DND-41 (cell line): ENCODE measurements at regions not wholly inside any gene's neighbourhood (a gene's known extent, or its start where the extent isn't known, plus 50 kb on each side); places are given as distances from the start of the nearest gene placed in this dataset.

Experiments
- ATAC-seq: fragments of 200-7000 bp; cut with Tn5 transposase; 3 replicates; pipeline ENCODE4 v1.9.1; 2021; ENCODE audit warnings: low read depth; ENCODE audit not compliant: insufficient read depth
- DNase-seq: peaks from one replicate; pipeline ENCODE4 v3.0.0-alpha.2; 2020
- H2AFZ ChIP-seq: 2 replicates; pipeline ENCODE4 v1.6.0; 2012; ENCODE audit warnings: low read depth, low read length
- H3K27ac ChIP-seq: 2 replicates; pipeline ENCODE4 v1.5.1; 2012; ENCODE audit warnings: low read length, inconsistent platforms
- H3K27me3 ChIP-seq: fragments of 200-600 bp; sonication (generic); 2 replicates; pipeline ENCODE4 v1.6.0; 2012; ENCODE audit warnings: low read length, mild to moderate bottlenecking, inconsistent platforms; ENCODE audit not compliant: insufficient read depth, poor library complexity
- H3K36me3 ChIP-seq: 2 replicates; pipeline ENCODE4 v1.5.1; 2012; ENCODE audit warnings: low read length, inconsistent platforms; ENCODE audit not compliant: insufficient read depth
- H3K4me1 ChIP-seq: 2 replicates; pipeline ENCODE4 v1.5.1; 2012; ENCODE audit warnings: mild to moderate bottlenecking, low read length; ENCODE audit not compliant: insufficient read depth
- H3K4me2 ChIP-seq: 2 replicates; pipeline ENCODE4 v1.6.0; 2012; ENCODE audit warnings: mild to moderate bottlenecking, moderate library complexity, low read length, inconsistent platforms; ENCODE audit not compliant: insufficient read depth
- H3K4me3 ChIP-seq, 2 experiments: fragments of 200-600 bp in 1 of 2; shearing (Covaris generic) in 1 of 2; 2 replicates each; pipeline ENCODE4 v1.5.1; 2012 to 2016; ENCODE audit warnings: inconsistent platforms in 2 of 2, low read length in 2 of 2, mild to moderate bottlenecking in 2 of 2, low read depth in 1 of 2, moderate library complexity in 1 of 2
- H3K79me2 ChIP-seq: 2 replicates; pipeline ENCODE4 v1.6.0; 2012; ENCODE audit warnings: low read length, inconsistent platforms; ENCODE audit not compliant: insufficient read depth
- H3K9ac ChIP-seq: 2 replicates; pipeline ENCODE4 v1.6.0; 2012; ENCODE audit warnings: low read depth, mild to moderate bottlenecking, inconsistent platforms, low read length, moderate library complexity
- H3K9me3 ChIP-seq: 2 replicates; pipeline ENCODE4 v1.5.1; 2012; ENCODE audit warnings: low read length, moderate library complexity, mild to moderate bottlenecking, inconsistent platforms; ENCODE audit not compliant: insufficient read depth, severe bottlenecking
- H4K20me1 ChIP-seq: 2 replicates; pipeline ENCODE4 v1.6.0; 2012; ENCODE audit warnings: low read length; ENCODE audit not compliant: insufficient read depth
- EZH2 ChIP-seq: IDR thresholded peaks from 3 replicates; pipeline ENCODE4 v1.6.1; 2012; ENCODE audit warnings: borderline replicate concordance, low read depth, mild to moderate bottlenecking, moderate library complexity, low read length, inconsistent platforms; ENCODE audit not compliant: severe bottlenecking
- TF ChIP-seq, protein P1 (sequence below): IDR thresholded peaks from 2 replicates; pipeline ENCODE4 v1.5.1; 2012; ENCODE audit warnings: borderline replicate concordance, low read length, moderate library complexity, mild to moderate bottlenecking; ENCODE audit not compliant: poor library complexity, severe bottlenecking; ENCODE audit errors: extremely low read depth

- no peak overlapping the region for H3K27ac ChIP-seq
- no peak overlapping the region for H2AFZ ChIP-seq
- no peak overlapping the region for H3K4me2 ChIP-seq
- no peaks in the 10 kb centered on the region for H3K79me2 ChIP-seq
- no peak overlapping the region for H3K4me3 ChIP-seq
- DNase-seq (no peak), ATAC-seq (no peak)
- no peaks in the 10 kb centered on the region for H3K27me3 ChIP-seq
- no peaks in the 10 kb centered on the region for H3K4me1 ChIP-seq
- TF ChIP-seq EZH2: no peak
- TF ChIP-seq, protein P1, sequence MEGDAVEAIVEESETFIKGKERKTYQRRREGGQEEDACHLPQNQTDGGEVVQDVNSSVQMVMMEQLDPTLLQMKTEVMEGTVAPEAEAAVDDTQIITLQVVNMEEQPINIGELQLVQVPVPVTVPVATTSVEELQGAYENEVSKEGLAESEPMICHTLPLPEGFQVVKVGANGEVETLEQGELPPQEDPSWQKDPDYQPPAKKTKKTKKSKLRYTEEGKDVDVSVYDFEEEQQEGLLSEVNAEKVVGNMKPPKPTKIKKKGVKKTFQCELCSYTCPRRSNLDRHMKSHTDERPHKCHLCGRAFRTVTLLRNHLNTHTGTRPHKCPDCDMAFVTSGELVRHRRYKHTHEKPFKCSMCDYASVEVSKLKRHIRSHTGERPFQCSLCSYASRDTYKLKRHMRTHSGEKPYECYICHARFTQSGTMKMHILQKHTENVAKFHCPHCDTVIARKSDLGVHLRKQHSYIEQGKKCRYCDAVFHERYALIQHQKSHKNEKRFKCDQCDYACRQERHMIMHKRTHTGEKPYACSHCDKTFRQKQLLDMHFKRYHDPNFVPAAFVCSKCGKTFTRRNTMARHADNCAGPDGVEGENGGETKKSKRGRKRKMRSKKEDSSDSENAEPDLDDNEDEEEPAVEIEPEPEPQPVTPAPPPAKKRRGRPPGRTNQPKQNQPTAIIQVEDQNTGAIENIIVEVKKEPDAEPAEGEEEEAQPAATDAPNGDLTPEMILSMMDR: no peak
- no peaks in the 10 kb centered on the region for H3K36me3 ChIP-seq
- H4K20me1 ChIP-seq: no peaks in the 10 kb centered on the region
- H3K9ac ChIP-seq: no peak overlapping the region
- no peaks in the 10 kb centered on the region for H3K9me3 ChIP-seq
Observed at GRCh38 chr16:73672135-73672534, 624.2 kb upstream of the ZFHX3 start.

DNA sequence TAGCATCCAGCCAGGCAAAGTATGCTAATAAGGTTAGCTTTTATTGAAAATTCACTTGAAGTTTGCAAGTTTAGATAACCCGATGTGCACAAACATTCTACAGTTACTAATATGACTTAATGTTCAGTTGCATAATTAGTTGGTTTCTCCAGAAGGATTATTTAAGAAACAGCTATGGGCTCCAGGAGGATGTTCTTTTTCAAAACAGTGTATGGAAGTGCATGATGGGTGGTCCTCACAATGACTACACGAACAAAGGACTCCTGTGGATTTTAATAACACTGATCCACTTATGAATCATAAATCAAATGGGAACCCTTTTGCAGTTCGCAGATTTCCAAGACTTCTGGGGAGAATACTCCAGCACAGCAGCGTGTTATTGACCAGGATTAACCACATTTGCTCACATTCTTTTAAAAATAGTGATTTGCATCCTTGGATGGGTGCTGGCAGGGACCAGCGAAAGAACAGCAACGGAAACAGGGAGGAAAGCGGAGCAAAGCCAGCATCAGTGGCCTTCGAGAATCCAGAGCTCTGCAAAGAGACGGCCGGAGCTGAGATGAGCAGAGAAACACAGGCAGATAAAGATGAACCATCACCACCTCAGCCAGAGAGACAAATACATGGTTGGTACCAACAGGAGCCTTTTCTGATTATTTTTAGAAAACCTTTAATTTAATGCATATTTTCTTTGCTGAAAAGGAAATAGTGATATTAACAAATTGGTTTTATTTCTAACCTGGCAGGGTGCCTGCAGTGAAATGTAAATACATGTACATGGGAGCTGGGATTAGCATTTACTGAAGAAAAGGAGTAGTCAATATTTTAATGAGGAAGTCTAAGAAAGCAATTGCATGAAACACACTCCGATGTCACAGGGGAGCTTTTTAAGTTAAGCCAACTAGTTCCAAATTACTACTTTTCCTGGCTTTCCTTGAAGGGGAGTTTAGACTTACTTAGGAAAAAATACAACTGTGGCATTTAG lies 623.2 kb upstream of the ZFHX3 start:
- no peak overlapping the region for H3K4me2 ChIP-seq
- no peaks in the 10 kb centered on the region for H4K20me1 ChIP-seq
- no peaks in the 10 kb centered on the region for H3K36me3 ChIP-seq
- no peak for TF ChIP-seq EZH2
- TF ChIP-seq, protein P1: no peak
- peaks cover 3% of the 10 kb centered on the region for H3K27me3 ChIP-seq
- H3K4me1 ChIP-seq: no peaks in the 10 kb centered on the region
- H3K79me2 ChIP-seq: no peaks in the 10 kb centered on the region
- H3K9ac ChIP-seq: no peak overlapping the region
- H3K9me3 ChIP-seq: no peaks in the 10 kb centered on the region
- DNase-seq (no peak), ATAC-seq (no peak)
- no peak overlapping the region for H3K4me3 ChIP-seq
- H3K27ac ChIP-seq: no peak overlapping the region
- no peak overlapping the region for H2AFZ ChIP-seq

- TF ChIP-seq, protein P1: no peak
- TF ChIP-seq EZH2: no peak
- Histone ChIP-seq H2AFZ (no peak overlapping the region), H3K4me1 (no peaks in the 10 kb centered on the region), H3K27me3 (peaks cover 3% of the 10 kb centered on the region), H3K9ac (no peak overlapping the region), H3K79me2 (no peaks in the 10 kb centered on the region), H3K4me2 (no peak overlapping the region), H3K9me3 (no peaks in the 10 kb centered on the region), H3K36me3 (no peaks in the 10 kb centered on the region), H3K4me3 (no peak overlapping the region), H3K27ac (no peak overlapping the region), H4K20me1 (no peaks in the 10 kb centered on the region)
- no peak for ATAC-seq
- no peak for DNase-seq
Observed at GRCh38 chr16:73669535-73670274, 621.8 kb upstream of the ZFHX3 start.
